ENCODE measurements at regions not wholly inside any gene's neighbourhood (a gene's known extent, or its start where the extent isn't known, plus 50 kb on each side); places are given as distances from the start of the nearest gene placed in this dataset.

- no peak overlapping the region for H3K4me2 ChIP-seq
- no peak overlapping the region for H3K4me3 ChIP-seq (IDR thresholded peaks at IDR 0.05; ENCODE audit: insufficient read depth, low read depth, low read length)
- no peaks in the 10 kb centered on the region for H3K79me2 ChIP-seq (ENCODE audit: insufficient read depth, low read depth)
- no peaks in the 10 kb centered on the region for H3K4me1 ChIP-seq (ENCODE audit: low read depth, poor library complexity, severe bottlenecking)
- H3K9ac ChIP-seq: no peak overlapping the region
- H4K20me1 ChIP-seq (ENCODE audit: insufficient read depth): no peaks in the 10 kb centered on the region
- no peak overlapping the region for H3K27ac ChIP-seq
- H3K36me3 ChIP-seq (ENCODE audit: insufficient read depth): no peaks in the 10 kb centered on the region
- TF ChIP-seq CTCF (conservative IDR thresholded peaks at IDR 0.05; ENCODE audit: low read depth, low read length): no peak
- H2AFZ ChIP-seq (ENCODE audit: low read depth): no peak overlapping the region
- no peaks in the 10 kb centered on the region for H3K27me3 ChIP-seq (ENCODE audit: insufficient read depth, low read depth)
Measured at GRCh38 chr20:29296256-29297230, 1960.9 kb upstream of the DEFB115 start.

- Histone ChIP-seq H2AFZ (ENCODE audit: low read depth) (no peak overlapping the region), H4K20me1 (ENCODE audit: insufficient read depth) (no peaks in the 10 kb centered on the region), H3K9ac (no peak overlapping the region), H3K27me3 (ENCODE audit: insufficient read depth, low read depth) (no peaks in the 10 kb centered on the region), H3K36me3 (ENCODE audit: insufficient read depth) (no peaks in the 10 kb centered on the region), H3K4me3 (IDR thresholded peaks at IDR 0.05; ENCODE audit: insufficient read depth, low read depth, low read length) (no peak overlapping the region), H3K79me2 (ENCODE audit: insufficient read depth, low read depth) (no peaks in the 10 kb centered on the region), H3K27ac (no peak overlapping the region), H3K4me1 (ENCODE audit: low read depth, poor library complexity, severe bottlenecking) (no peaks in the 10 kb centered on the region), H3K4me2 (no peak overlapping the region)
- TF ChIP-seq CTCF (conservative IDR thresholded peaks at IDR 0.05; ENCODE audit: low read depth, low read length): no peak
Measured at GRCh38 chr20:29297411-29298270, 1959.8 kb upstream of the DEFB115 start.

- H2AFZ ChIP-seq (ENCODE audit: low read depth): no peak overlapping the region
- no peaks in the 10 kb centered on the region for H3K79me2 ChIP-seq (ENCODE audit: insufficient read depth, low read depth)
- no peak overlapping the region for H3K4me3 ChIP-seq (IDR thresholded peaks at IDR 0.05; ENCODE audit: insufficient read depth, low read depth, low read length)
- no peaks in the 10 kb centered on the region for H3K4me1 ChIP-seq (ENCODE audit: low read depth, poor library complexity, severe bottlenecking)
- no peak overlapping the region for H3K27ac ChIP-seq
- no peaks in the 10 kb centered on the region for H3K36me3 ChIP-seq (ENCODE audit: insufficient read depth)
- H4K20me1 ChIP-seq (ENCODE audit: insufficient read depth): no peaks in the 10 kb centered on the region
- TF ChIP-seq CTCF (conservative IDR thresholded peaks at IDR 0.05; ENCODE audit: low read depth, low read length): no peak
- no peak overlapping the region for H3K9ac ChIP-seq
- no peaks in the 10 kb centered on the region for H3K27me3 ChIP-seq (ENCODE audit: insufficient read depth, low read depth)
- H3K4me2 ChIP-seq: no peak overlapping the region
Measured at GRCh38 chr20:29298271-29298590, 1959.2 kb upstream of the DEFB115 start.

- H4K20me1 ChIP-seq (ENCODE audit: insufficient read depth): no peaks in the 10 kb centered on the region
- H3K4me2 ChIP-seq: no peak overlapping the region
- H3K27ac ChIP-seq: no peak overlapping the region
- no peak overlapping the region for H2AFZ ChIP-seq (ENCODE audit: low read depth)
- no peak overlapping the region for H3K4me3 ChIP-seq (IDR thresholded peaks at IDR 0.05; ENCODE audit: insufficient read depth, low read depth, low read length)
- no peak overlapping the region for H3K9ac ChIP-seq
- H3K79me2 ChIP-seq (ENCODE audit: insufficient read depth, low read depth): no peaks in the 10 kb centered on the region
- no peaks in the 10 kb centered on the region for H3K36me3 ChIP-seq (ENCODE audit: insufficient read depth)
- TF ChIP-seq CTCF (conservative IDR thresholded peaks at IDR 0.05; ENCODE audit: low read depth, low read length): no peak
- no peaks in the 10 kb centered on the region for H3K4me1 ChIP-seq (ENCODE audit: low read depth, poor library complexity, severe bottlenecking)
- no peaks in the 10 kb centered on the region for H3K27me3 ChIP-seq (ENCODE audit: insufficient read depth, low read depth)
Measured at GRCh38 chr20:29298759-29299613, 1958.5 kb upstream of the DEFB115 start.
